Omental fat pad (tissue), 3 donors: ENCODE measurements at regions not wholly inside any gene's neighbourhood (a gene's known extent, or its start where the extent isn't known, plus 50 kb on each side); places are given as distances from the start of the nearest gene placed in this dataset.

Source experiments
- ATAC-seq: fragments of 150-250 bp; one replicate; pipeline ENCODE4 v1.9.1; 2016; ENCODE audit warnings: mild to moderate bottlenecking, moderate library complexity; ENCODE audit not compliant: low FRiP score
- DNase-seq: peaks from one replicate; pipeline ENCODE4 v3.0.0-alpha.2; 2019; ENCODE audit warnings: low spot score
- TF ChIP-seq, protein P1 (sequence below), 3 donors: fragments of 450-650 bp; IDR thresholded peaks; one replicate each; pipeline ENCODE4 v1.5.1; 2016 to 2017; ENCODE audit warnings: antibody characterized with exemption in 3 of 3, mild to moderate bottlenecking in 3 of 3, moderate library complexity in 2 of 3

DNA sequence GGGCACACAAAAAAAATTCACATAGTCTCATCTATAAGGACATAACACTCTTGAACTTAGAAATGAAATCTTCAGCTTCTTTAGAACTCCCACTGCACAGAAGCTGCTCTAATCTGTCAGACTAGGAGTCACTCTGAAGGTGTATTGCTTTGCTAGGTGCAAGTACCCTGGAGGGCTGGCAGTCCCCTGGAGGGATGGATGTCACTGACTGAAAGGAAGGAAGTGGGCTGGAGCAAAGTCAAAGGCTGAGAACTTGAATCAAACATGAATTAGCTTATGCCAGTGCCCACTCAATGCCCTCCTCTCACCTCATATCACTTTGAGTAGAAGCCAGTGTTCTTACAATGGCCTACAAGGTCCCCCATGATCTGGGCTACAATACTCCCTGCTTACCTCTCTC lies 140.3 kb upstream of the ANKRD1 start:
- no peak for DNase-seq
- TF ChIP-seq, protein P1, sequence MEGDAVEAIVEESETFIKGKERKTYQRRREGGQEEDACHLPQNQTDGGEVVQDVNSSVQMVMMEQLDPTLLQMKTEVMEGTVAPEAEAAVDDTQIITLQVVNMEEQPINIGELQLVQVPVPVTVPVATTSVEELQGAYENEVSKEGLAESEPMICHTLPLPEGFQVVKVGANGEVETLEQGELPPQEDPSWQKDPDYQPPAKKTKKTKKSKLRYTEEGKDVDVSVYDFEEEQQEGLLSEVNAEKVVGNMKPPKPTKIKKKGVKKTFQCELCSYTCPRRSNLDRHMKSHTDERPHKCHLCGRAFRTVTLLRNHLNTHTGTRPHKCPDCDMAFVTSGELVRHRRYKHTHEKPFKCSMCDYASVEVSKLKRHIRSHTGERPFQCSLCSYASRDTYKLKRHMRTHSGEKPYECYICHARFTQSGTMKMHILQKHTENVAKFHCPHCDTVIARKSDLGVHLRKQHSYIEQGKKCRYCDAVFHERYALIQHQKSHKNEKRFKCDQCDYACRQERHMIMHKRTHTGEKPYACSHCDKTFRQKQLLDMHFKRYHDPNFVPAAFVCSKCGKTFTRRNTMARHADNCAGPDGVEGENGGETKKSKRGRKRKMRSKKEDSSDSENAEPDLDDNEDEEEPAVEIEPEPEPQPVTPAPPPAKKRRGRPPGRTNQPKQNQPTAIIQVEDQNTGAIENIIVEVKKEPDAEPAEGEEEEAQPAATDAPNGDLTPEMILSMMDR (IDR thresholded peaks at IDR 0.05) = no peak
- ATAC-seq = no peak

DNA sequence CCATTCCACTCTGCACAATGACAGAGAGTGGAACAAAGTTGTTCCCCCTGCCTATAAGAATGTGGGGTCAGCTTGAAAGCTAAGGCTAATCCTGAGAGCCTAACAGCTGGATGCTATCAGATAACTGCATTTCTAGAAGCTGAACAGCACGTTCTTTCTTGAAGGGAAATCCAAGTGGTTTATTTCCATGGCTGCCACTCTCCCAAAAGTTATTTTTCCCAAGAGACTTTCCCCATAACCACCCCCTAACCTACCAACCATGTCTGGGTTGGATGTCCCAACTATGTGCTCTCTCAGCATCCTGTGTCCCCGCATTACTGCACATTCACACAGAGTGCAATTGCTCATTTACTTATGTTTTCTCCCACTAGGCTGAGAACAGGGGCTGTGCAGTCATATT lies 140.7 kb upstream of the ANKRD1 start:
- DNase-seq (no peak), ATAC-seq (no peak)
- TF ChIP-seq, protein P1 (IDR thresholded peaks at IDR 0.05) = no peak

DNA sequence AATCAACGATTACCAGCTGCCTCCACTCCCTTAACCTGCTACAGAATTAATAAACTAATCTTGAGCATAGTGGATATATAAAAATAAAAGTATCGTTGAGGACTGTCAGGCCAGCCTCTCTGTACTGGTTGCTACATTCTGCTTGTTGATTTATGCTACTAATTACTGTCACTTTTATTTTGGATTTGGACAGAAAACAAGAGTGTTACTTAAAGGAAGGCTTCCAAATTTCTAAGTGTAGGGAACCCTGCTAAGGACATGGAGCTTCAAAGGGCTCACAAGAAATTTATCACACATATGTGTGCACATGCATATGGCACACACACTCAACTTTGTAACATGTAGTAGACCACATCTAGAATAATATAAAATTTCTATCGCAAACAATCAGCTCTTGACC lies 141.2 kb upstream of the ANKRD1 start:
- ATAC-seq = no peak
- no peak for DNase-seq
- TF ChIP-seq, protein P1 (IDR thresholded peaks at IDR 0.05) = no peak

DNA sequence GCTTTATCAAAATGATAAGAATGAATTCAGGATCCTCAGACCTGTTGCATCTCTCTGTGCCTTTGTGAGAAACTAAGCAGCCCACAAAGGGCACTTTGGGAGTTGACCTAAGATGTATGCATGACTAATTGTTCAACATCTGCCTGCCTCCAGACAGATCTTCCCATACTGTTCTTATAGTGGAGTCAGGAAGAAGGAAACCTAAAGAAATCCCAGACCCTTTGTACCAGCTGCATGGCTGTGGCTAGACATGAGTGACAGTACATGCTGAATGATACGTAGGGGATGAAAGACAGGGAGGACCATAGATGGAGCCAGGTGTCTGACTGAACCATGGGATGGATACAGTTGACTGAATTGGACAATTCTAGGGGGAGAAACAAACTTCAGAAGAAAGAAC lies 148.7 kb upstream of the PCGF5 start:
- TF ChIP-seq, protein P1 (IDR thresholded peaks at IDR 0.05) = no peak
- DNase-seq (no peak), ATAC-seq (no peak)

DNA sequence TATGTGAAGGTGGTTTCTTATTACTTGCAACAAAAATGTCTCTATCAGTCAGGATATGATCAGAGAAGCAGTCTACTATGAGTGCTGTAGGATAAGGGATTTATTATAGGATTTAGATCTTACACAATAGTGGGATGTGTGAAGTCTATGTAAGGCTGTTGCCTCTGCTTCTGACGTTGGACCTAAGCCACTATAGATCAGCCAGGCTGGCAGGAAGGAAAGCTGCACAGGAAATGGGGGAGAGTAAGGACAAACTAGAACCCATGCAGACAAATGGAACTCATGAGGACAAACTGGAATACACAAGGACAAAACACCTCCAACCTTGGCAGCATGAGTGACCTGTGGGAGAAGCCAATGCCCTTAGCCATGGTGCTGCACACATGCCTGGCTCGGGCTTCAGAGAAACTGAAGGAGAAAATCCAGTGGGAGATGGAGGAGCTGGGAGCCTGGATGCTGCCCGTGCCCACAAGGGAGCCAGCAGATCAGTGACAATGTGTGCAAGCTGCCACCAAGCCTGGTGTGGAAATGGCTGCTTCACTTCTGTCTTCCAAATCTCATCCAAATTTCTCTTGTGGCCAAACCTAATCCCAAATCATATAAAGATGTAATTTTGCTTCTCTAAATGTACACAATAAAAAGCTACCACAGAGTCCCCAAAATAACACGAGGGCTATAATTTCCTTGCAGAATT lies 147.0 kb upstream of the PCGF5 start:
- no peak for DNase-seq
- ATAC-seq = no peak

DNA sequence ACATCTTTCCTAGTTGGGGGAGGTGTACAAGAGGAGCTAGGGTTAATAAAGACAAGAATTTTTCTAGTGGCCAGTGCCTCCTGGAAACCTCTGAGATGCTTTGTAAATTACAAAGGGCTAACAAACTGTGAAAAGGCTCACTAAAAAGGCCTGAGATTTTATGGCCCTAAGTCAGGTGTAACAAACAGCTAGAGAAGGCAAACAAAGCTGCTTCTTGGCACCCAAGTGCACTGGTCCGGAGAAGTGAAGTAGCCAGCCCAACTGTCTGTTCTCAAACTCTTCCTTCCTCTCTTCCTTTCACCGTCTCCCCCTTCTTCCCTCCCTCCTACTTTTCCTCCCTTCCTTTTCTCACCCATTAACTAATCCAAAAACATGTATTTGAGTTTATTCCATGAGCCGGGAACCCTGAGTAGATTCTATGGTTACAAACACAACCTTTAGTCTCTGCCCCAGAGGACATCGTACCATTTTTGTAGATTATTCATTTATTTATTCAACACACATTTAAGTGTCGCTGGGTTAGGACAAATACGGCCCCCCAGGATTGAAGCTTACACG lies 143.4 kb upstream of the PCGF5 start:
- TF ChIP-seq, protein P1 (IDR thresholded peaks at IDR 0.05) = no peak

More for the DNA sequence above, 147.0 kb upstream of the PCGF5 start:
- TF ChIP-seq, protein P1 (IDR thresholded peaks at IDR 0.05) = no peak

DNA sequence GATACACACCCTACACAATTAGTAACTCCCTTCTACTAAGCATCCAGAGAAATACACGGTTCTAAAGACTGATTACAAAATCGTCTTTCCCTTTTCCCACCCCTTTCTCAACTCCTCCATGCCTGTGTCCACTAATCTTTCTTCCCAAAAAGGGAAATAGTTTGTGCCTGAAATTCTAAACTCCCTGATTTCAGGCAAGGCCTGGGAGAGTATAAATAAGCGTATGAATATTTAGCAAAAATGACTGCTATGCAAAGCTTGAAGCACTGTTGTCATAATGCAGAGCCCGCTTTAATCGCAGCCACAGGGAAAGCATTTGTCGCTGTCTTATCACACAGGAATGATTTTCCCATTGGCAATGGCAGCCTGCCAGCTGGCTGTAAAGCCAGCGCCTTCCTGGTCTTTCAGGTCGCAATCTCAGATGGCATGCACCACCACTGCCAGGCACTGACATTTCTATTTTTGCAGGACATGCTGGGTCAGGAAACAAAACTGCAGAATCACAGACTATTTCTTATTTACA lies 142.9 kb upstream of the PCGF5 start:
- DNase-seq (no peak), ATAC-seq (no peak)
- TF ChIP-seq, protein P1 (IDR thresholded peaks at IDR 0.05) = no peak

More for the DNA sequence above, 143.4 kb upstream of the PCGF5 start:
- ATAC-seq (no peak), DNase-seq (no peak)
